Stimulated activated CD4-positive, alpha-beta T cell treated with anti-CD3 and anti-CD28 coated beads, Interleukin-1b, Interleukin-23, amount 100 ng/mL, for 48 hours (primary cell): ENCODE measurements at regions not wholly inside any gene's neighbourhood (a gene's known extent, or its start where the extent isn't known, plus 50 kb on each side); places are given as distances from the start of the nearest gene placed in this dataset.
A peak's percentile ranks its signal among the peaks of the same experiment; 100 is the strongest.
"Not testable (repeated sequence)": the region's sequence is repeated elsewhere in the genome, so short reads cannot be mapped to it uniquely, and the experiment has no call there.

Experiments
- DNase-seq: peaks from one replicate; pipeline ENCODE4 v3.0.0-alpha.2; 2020

DNA sequence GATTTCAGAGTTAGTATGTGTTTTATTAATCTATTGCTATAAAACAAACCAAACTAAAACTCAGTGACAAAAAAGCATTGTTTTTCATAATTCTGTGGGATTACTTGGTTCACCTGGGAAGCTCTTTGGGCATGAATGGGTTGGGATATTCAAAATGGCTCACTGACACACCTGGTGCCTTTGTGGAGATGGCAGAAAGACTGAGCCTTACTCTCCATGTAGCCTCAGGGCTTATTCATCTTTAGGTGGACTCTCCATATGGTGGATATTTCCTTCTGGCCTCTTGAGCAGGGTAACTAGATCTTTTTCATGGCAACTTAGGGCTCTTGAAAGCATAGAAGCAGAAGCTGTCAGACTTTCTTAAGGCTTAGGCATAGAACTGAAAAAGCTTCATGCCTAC lies 1102.8 kb upstream of the SEL1L start:
- DNase-seq, result no peak

DNA sequence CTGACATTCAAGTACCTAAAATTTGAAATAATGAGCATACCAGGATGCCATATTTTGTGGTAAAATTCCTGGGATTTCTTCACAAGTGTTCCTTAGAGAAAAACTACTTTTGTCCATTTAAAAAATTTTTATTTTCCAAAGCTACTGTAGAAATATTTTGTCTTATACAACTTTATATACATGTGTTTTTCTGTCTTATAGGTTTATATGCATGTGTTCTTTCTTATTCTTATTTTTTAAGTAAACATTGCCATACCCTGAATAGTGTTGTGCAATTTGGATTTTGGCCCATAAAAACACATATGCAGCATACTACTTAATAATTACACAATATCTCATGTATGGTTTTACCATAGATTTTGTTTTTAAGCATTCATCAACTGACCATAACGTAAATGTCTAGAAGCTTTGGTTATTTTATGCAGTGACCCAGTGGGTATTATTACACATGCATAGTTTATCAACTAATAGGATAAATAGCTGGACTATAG lies 1107.4 kb upstream of the SEL1L start:
- no peak for DNase-seq

DNA sequence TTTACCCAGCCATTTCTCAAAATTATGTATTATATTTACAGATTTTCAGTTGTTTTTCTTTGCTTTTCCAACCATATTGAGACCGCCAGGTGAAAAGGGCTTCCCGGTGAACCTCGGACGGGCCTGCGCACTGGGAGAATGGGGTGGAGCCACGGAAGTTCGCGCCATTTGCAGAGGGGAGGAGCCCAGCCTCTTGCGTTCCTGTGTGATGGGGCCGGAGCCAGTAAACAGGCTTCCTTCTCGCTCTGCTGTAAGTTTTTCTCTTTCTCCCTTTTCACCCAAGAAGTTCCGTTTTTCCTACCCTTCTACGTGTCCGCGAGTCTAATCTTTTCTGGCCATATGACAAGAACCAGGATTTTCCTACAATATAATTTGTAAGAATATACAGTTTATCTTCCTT lies 1108.8 kb upstream of the SEL1L start:
- DNase-seq, result no peak

DNA sequence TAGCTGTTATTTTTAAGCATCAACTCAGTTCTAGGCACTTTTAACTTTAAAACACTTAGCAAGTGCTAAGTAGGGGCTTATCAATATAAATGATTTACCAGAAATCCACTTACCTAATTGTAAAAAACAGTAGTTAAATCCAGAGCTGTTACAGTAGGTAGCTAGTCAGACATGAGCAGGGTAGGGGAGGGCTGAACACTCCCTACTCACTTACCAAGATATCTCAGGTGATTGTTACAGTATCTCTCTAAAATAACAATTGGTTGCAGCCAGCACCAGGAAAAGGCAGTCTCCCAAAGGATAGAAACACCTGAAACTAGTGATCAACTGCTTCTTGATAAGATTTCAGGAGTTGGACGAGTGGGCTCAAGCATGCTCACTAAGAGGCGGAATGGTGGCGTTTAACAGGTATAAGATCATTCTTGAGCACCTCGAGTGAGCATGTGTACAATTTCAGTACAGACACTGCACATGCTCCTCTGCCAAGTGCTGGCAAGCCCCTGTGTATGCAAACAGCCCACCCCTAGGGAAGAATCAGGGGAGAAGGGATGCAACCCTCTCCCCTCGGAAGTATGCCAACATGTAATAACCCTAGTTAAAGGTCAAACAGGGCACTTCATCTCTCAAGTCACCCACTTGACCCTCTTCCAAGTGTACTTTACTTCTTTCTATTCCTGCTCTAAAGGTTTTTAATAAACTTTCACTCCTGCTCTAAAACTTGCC lies 1113.6 kb upstream of the SEL1L start:
- DNase-seq, result no peak

- DNase-seq, result no peak
Measured at GRCh38 chr14:82655770-82656169, 1122.1 kb upstream of the SEL1L start.

DNA sequence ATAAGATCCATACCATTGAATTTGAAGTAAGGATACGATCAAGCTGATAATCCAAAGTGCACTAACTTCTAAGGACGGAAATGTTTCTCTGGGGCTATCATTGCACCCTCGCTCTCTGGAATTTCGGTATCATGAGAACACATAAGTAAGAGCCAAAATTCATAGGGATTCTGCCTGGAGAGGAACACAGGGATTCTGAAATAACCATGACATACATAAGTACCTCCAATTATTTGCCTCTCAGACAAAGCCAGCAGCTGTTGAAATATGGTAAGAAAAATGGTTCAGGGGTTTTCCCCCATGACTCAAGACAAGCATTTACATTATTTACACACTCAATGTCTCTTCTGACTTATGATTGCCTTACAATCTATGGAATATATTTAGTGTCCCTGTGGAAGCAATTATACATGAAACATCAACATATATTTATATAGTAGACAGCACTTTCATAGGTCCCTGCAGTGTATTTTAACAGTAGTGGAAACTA lies 1123.6 kb upstream of the SEL1L start:
- DNase-seq, result no peak

- DNase-seq, result no peak
Measured at GRCh38 chr14:82661258-82661657, 1127.6 kb upstream of the SEL1L start.

DNA sequence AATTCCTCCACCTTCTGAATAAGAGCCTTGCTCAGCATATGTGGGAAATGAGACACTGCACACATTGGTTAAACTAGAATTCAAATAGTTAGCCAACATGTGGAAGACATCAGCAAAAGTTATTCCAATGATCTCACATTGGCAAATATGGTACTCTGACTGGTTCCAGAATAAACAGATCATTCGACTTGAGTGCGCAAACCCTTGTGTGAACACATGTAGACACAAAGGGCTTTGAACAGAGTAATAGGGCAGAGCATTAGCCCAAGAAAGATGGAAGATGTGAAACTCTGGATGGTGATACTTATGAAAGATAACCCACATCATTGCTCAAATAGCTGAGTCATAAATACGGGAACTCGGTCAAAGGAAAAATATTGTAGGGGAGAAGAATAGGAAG lies 1133.4 kb upstream of the SEL1L start:
- no peak for DNase-seq

DNA sequence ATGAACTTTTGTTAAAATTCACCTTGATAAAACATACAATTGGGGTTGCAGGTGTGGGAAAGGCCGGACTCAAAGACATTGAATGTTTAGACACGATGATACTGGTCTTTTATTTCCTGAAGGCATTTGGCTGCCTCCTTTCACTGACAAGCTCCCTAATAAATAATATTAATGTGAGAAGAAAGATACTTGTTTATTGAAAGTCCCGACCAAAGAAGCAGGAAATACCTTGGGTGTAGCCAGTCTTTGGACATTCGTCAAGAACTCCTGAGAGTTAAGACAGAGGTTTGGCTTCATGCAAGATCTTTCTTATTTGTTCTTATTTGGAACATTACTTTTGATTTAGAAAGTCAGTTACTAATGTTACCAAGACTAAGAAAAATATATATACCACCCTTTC lies 1133.8 kb upstream of the SEL1L start:
- DNase-seq, result no peak

- DNase-seq, result no peak
Measured at GRCh38 chr14:82676403-82676802, 1142.8 kb upstream of the SEL1L start.

GRCh38 chr14:82689948-82690347 lies 1156.3 kb upstream of the SEL1L start:
- no peak for DNase-seq

- DNase-seq, result not testable (repeated sequence)
Measured at GRCh38 chr14:82691191-82691590, 1157.5 kb upstream of the SEL1L start.

GRCh38 chr14:82694820-82695219 lies 1161.2 kb upstream of the SEL1L start:
- no peak for DNase-seq

GRCh38 chr14:82704218-82704617 lies 1170.6 kb upstream of the SEL1L start:
- no peak for DNase-seq

DNA sequence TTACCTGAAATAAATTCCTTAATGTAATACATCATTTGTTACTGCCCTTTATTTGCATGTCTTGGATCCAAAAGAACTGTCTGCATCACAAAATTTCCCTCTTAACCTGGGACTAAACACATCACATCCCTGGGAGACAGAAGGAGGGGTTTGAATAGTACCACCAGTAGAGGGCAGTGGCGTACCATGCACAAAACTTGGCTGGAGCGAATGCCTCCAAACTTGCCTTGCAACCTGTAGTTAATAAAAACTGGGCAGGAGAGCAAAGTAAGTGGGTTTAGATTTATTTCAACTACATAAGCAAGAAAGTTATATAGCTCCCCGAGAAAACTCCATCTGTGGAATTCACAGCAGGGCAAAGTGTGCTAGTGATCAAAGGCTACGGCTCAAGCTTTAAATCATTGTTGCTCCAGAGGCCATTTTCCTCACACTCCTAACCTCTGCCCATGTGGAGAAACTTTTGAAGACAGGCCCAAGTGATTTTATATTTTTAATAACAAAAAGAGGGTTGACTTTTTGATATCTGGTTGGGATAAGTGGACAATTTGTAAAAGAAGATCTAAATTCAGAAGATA lies 1176.7 kb upstream of the SEL1L start:
- peak; percentile 32 for DNase-seq

DNA sequence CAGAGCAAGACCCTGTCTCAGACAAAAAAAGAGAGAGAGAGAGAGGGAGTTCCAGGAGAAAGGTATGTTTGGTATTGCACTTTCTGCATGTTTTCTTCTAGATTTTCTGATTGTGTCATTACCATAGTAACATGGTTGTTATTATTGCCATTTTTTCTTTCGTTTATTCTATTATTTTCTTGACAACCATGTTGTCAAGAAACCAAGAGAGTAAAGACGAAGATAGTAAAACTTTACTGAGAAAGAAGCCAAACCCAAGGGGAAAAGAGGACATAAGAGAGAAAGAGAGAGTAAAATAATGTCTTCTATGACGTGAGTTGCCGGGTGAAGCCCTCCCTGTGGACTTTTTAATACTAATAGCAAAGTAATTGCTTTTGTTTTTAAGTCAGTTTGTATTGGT lies 1186.0 kb upstream of the SEL1L start:
- DNase-seq, result no peak

DNA sequence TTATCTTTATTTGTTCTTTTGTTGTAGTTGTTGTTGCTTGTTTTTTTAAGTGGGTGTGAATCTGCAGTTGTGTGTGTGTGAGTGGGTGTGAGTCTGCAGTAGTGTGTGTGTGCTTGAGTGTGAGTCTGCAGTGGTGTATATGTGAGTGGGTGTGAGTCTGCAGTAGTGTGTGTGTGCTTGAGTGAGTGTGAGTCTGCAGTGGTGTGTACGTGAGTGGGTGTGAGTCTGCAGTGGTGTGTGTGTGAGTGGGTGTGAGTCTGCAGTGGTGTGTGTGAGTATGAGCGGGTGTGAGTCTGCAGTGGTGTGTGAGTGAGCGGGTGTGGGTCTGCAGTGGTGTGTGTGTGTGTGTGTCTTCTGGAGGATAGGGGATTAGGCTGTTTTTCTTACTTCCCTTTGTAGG lies 1186.8 kb upstream of the SEL1L start:
- DNase-seq, result no peak

DNA sequence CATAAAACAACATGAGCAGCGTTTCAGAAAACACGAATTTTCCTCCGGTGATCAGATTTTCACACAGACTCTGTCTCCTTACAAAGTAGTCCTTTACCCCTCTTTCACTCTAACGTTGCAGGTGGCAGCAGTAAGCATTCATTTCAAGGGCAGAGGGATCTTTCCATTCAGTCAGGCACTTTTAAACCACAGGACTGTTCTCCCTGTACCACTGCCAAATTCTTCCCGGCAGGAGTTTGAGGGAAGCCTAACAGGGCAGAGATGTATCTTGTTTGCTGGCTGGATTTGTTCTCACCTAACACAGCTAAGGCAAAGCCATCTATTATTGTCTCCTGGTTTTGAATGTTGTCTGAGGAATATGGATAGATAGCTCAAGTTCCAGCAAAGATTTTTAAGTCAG lies 1187.3 kb upstream of the SEL1L start:
- no peak for DNase-seq

GRCh38 chr14:82724316-82724715 lies 1190.7 kb upstream of the SEL1L start:
- no peak for DNase-seq

- no peak for DNase-seq
Measured at GRCh38 chr14:82725213-82725612, 1191.6 kb upstream of the SEL1L start.

- no peak for DNase-seq
Measured at GRCh38 chr14:82731526-82731925, 1197.9 kb upstream of the SEL1L start.

DNA sequence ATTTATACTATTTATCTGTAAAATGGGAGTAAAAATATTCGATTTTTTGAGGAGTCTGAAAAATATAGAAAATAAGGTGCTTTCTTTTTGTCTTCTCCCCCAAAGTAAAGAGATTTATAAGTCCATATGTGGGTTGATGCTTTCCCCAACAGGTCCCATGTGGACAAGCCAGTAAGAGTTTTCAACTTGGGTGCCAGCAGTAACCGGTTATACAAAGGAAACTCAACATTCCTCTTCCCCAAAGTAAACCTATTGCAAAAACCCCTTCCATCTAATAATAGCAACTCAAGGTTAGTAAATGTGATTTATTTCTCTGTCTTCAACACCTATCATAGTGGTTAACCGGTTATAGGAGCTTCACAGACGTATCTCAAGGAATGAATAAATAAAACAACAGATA lies 1206.9 kb upstream of the SEL1L start:
- no peak for DNase-seq

- no peak for DNase-seq
Measured at GRCh38 chr14:82755476-82755875, 1221.8 kb upstream of the SEL1L start.

- no peak for DNase-seq
Measured at GRCh38 chr14:82755923-82756322, 1222.3 kb upstream of the SEL1L start.

DNA sequence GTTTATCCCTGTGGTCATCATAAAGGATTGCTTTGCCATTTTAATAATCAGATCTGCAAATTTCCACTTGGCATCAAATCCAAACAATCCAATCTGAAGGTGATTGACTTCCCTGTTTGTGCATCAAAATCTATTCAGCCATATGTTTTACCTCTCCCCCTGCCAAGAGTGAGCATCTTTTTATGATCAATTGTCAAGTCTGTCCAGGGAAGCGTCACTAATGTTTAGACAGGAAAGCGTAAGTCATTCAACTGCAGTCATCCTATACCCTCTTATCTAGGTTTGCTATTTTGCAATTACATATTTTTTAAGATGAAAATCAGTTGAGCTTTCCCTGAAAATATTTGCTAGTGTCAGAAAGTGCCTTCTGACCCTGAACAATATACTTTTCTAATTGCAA lies 1224.1 kb upstream of the SEL1L start:
- no peak for DNase-seq
